Neuronal stem cell (in vitro differentiated cells): ENCODE measurements at regions not wholly inside any gene's neighbourhood (a gene's known extent, or its start where the extent isn't known, plus 50 kb on each side); places are given as distances from the start of the nearest gene placed in this dataset.

ENCODE experiments used
- DNase-seq: peaks from one replicate; pipeline ENCODE4 v3.0.0-alpha.2; 2013; ENCODE audit warnings: low spot score
- H2AFZ ChIP-seq: one replicate; pipeline ENCODE4 v1.6.1; 2013; ENCODE audit warnings: mild to moderate bottlenecking, low read length, inconsistent platforms
- H2AK5ac ChIP-seq: 2 replicates; pipeline ENCODE4 v1.6.1; 2013; ENCODE audit warnings: low read depth, mild to moderate bottlenecking, inconsistent platforms, low read length, moderate library complexity, mixed read lengths
- H2BK120ac ChIP-seq: 2 replicates; pipeline ENCODE4 v1.6.1; 2013; ENCODE audit warnings: low read depth, mild to moderate bottlenecking, inconsistent platforms, low read length, moderate library complexity, mixed read lengths
- H2BK12ac ChIP-seq: one replicate; pipeline ENCODE4 v1.6.1; 2013; ENCODE audit warnings: low read length, inconsistent platforms
- H2BK15ac ChIP-seq: 2 replicates; pipeline ENCODE4 v1.6.1; 2013; ENCODE audit warnings: mild to moderate bottlenecking, low read length, inconsistent platforms, mixed read lengths
- H2BK5ac ChIP-seq: one replicate; pipeline ENCODE4 v1.6.1; 2013; ENCODE audit warnings: inconsistent platforms, mild to moderate bottlenecking, low read length, moderate library complexity
- H3K14ac ChIP-seq: one replicate; pipeline ENCODE4 v1.6.1; 2013; ENCODE audit warnings: low read length, inconsistent platforms
- H3K18ac ChIP-seq: 2 replicates; pipeline ENCODE4 v1.6.1; 2013; ENCODE audit warnings: low read length, inconsistent platforms
- H3K23ac ChIP-seq: 2 replicates; pipeline ENCODE4 v1.6.1; 2013; ENCODE audit warnings: low read depth, mild to moderate bottlenecking, mixed read lengths, low read length, inconsistent platforms; ENCODE audit not compliant: poor library complexity
- H3K27ac ChIP-seq: replicated peaks from 3 replicates; pipeline ENCODE4 v1.5.1; 2013; ENCODE audit warnings: low read length, inconsistent platforms
- H3K27me3 ChIP-seq, 3 experiments: 2 replicates each; pipeline ENCODE4 v1.6.1; 2013; ENCODE audit warnings: low read length in 3 of 3, mild to moderate bottlenecking in 2 of 3, inconsistent platforms in 1 of 3, low read depth in 1 of 3, mixed read lengths in 1 of 3, moderate library complexity in 1 of 3; ENCODE audit not compliant: control insufficient read depth in 3 of 3, insufficient read depth in 3 of 3
- H3K36me3 ChIP-seq, 2 donors: replicated peaks in 1 of 2; 2 replicates each; pipeline ENCODE4 v1.6.1; 2013; ENCODE audit warnings: low read length in 2 of 2; ENCODE audit not compliant: control insufficient read depth in 2 of 2, insufficient read depth in 2 of 2
- H3K4ac ChIP-seq: 2 replicates; pipeline ENCODE4 v1.6.1; 2013; ENCODE audit warnings: inconsistent platforms, mild to moderate bottlenecking, low read length, moderate library complexity
- H3K4me1 ChIP-seq, 2 donors: 1 replicate in 1 of 2; 2 replicates in 1 of 2; pipeline ENCODE4 v1.6.1; 2013; ENCODE audit warnings: low read length in 2 of 2, low read depth in 1 of 2; ENCODE audit not compliant: control insufficient read depth in 2 of 2, insufficient read depth in 1 of 2
- H3K4me2 ChIP-seq: one replicate; pipeline ENCODE4 v1.6.1; 2013; ENCODE audit warnings: mild to moderate bottlenecking, low read length, inconsistent platforms; ENCODE audit not compliant: insufficient read depth, poor library complexity, severe bottlenecking
- H3K4me3 ChIP-seq, 2 donors: 2 replicates each; pipeline ENCODE4 v1.5.1; 2013; ENCODE audit warnings: low read length in 2 of 2, mild to moderate bottlenecking in 2 of 2, inconsistent platforms in 1 of 2, moderate library complexity in 1 of 2
- H3K79me1 ChIP-seq: one replicate; pipeline ENCODE4 v1.6.1; 2013; ENCODE audit warnings: low read depth, mild to moderate bottlenecking, inconsistent platforms, low read length, moderate library complexity
- H3K9ac ChIP-seq: one replicate; pipeline ENCODE4 v1.6.1; 2013; ENCODE audit warnings: mild to moderate bottlenecking, low read depth, low read length, inconsistent platforms; ENCODE audit not compliant: poor library complexity
- H3K9me3 ChIP-seq, 2 donors: replicated peaks in 1 of 2; 2 replicates each; pipeline versions ENCODE3 to v1.6.1; 2013; ENCODE audit warnings: low read length in 2 of 2, mild to moderate bottlenecking in 2 of 2, inconsistent platforms in 1 of 2, low read depth in 1 of 2, mixed read lengths in 1 of 2, moderate library complexity in 1 of 2; ENCODE audit not compliant: control insufficient read depth in 2 of 2, insufficient read depth in 1 of 2
- H4K8ac ChIP-seq: one replicate; pipeline ENCODE4 v1.6.1; 2013; ENCODE audit warnings: low read depth, mild to moderate bottlenecking, inconsistent platforms, low read length, moderate library complexity
- H4K91ac ChIP-seq: one replicate; pipeline ENCODE4 v1.6.1; 2013; ENCODE audit warnings: low read length, low read depth, mild to moderate bottlenecking, inconsistent platforms; ENCODE audit not compliant: poor library complexity
- WGBS, 2 donors: extraction: QIAGEN DNeasy Blood & Tissue Kit; methylation state at CpG; one replicate each; pipeline ENCODE4 v1.1.7; 2013; ENCODE audit warnings: missing lambda C conversion rate in 2 of 2, mixed read lengths in 1 of 2; ENCODE audit not compliant: insufficient read length in 2 of 2, insufficient replicate concordance in 1 of 2; ENCODE audit errors: extremely low coverage in 2 of 2; 5-methylcytosine and 5-hydroxymethylcytosine counted together

DNA sequence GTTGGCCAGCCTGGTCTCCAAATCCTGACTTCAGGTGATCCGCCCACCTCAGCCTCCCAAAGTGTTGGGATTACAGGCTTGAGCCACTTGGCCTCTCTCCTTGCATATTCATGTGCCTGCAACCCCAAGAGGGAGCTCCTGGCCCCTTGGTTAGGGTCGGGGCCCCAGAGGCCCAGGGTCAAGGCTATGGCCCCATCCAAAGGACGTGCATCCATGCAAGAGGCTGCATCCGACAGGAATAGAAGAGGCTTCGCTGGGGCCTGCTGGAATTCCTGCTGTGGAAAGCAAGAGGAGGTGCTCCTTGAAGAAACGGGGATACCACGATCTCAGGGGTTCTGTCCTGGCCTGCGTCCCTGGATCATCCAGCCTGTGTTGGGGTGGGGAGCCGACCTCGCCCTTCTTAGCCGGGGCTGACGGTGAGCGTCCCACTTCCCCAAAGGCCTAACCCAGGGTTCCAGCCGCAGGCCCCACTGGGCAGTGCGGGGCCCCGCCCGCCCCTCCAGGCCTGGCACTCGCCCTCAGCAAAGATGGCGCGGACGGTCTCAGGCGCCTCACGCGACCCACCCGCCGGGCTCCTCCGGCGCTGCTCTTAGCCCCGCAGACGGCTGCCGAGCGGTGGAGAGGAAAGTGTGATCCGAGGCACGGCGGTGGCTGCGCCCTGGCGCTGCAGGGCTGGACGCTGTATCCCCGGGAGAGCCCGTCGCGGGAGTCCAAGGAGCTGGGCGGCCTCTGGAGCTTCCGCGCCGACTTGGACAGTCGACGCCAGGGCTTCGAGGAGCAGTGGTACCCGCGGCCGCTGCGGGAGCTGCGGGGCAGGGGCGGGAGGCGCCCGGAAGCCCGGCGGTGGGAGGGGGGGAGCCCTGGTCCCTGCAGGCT, 54.7 kb downstream of the ZNF727 start:
- no peak overlapping the region for H3K27ac ChIP-seq
- no peak for DNase-seq
- no CpG with 5 or more reads among the region's 59 CpGs for WGBS, 2 donors
- no peak overlapping the region for H4K91ac ChIP-seq
- H2BK5ac ChIP-seq = no peak overlapping the region
- H2BK15ac ChIP-seq = no peak overlapping the region
- no peaks in the 10 kb centered on the region for H3K36me3 ChIP-seq
- no peak overlapping the region for H3K9ac ChIP-seq
- no peak overlapping the region for H3K4ac ChIP-seq
- H3K14ac ChIP-seq = no peak overlapping the region
- no peak overlapping the region for H3K18ac ChIP-seq
- no peak overlapping the region for H2BK120ac ChIP-seq
- no peak overlapping the region for H3K4me3 ChIP-seq
- H3K79me1 ChIP-seq = no peaks in the 10 kb centered on the region
- no peak overlapping the region for H4K8ac ChIP-seq
- no peaks in the 10 kb centered on the region for H3K27me3 ChIP-seq
- no peak overlapping the region for H3K23ac ChIP-seq
- no peak overlapping the region for H2AFZ ChIP-seq
- H2BK12ac ChIP-seq = no peak overlapping the region
- no peak overlapping the region for H3K4me2 ChIP-seq
- H2AK5ac ChIP-seq = no peak overlapping the region
- H3K9me3 ChIP-seq = peaks cover 11 to 32% of the 10 kb centered on the region in 2 donors
- H3K4me1 ChIP-seq = no peaks in the 10 kb centered on the region

DNA sequence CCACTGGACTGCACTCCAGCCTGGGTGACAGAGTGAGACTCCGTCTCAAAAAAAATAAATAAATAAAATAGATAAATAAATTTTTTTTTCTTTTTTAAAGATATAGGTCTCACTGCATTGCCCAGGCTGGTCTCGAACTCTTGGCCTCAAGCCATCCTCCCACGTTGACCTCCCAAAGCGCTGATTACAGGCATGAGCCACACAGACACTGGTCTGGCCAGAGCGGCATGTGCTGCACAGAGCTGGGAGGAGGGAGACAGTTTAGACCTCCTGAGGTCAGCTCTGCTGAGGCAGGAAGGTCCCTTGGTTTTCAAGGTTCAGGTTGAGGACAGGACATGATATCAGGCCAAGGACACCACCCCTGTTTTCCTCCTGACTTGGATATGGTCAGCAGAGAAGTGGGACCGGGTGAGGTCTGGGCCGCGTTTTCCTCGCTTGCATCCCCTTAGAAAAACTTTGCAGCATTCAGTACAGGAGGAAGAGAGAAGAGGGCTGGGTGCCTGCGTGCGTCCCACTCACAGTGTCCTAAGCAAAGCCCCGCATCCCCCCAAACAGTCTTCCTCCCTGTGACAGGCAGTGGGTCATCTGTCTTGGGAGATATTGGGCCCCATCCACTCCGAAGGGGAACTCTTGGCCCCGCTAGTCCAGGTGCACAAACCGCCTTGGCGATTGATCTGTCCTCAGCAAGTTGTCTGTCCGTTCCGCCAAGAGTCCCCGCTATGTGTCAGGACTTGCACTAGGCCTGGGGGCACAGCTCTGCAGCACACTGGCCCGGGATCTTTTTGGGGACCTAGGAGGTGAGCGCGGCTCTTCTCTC, 56.1 kb downstream of the ZNF727 start:
- no CpG with 5 or more reads among the region's 22 CpGs for WGBS, 2 donors
- Histone ChIP-seq H3K18ac (no peak overlapping the region), H3K27me3 (no peaks in the 10 kb centered on the region), H2AK5ac (no peak overlapping the region), H3K4ac (no peak overlapping the region), H3K23ac (no peak overlapping the region), H4K8ac (no peak overlapping the region), H3K36me3 (no peaks in the 10 kb centered on the region), H2AFZ (no peak overlapping the region), H3K9ac (no peak overlapping the region), H2BK12ac (no peak overlapping the region), H3K9me3 (peaks cover 11 to 30% of the 10 kb centered on the region in 2 donors), H2BK5ac (no peak overlapping the region), H4K91ac (no peak overlapping the region), H3K4me1 (no peaks in the 10 kb centered on the region), H3K14ac (no peak overlapping the region), H3K4me3 (peak overlapping the region in 1 of 2 donors; percentile 24), H3K4me2 (no peak overlapping the region), H3K79me1 (no peaks in the 10 kb centered on the region), H2BK120ac (no peak overlapping the region), H3K27ac (no peak overlapping the region), H2BK15ac (no peak overlapping the region)
- DNase-seq = no peak

- no peak overlapping the region for H2BK12ac ChIP-seq
- peaks cover 11 to 28% of the 10 kb centered on the region in 2 donors for H3K9me3 ChIP-seq
- no peak overlapping the region for H3K9ac ChIP-seq
- no peak overlapping the region for H3K27ac ChIP-seq
- H2AK5ac ChIP-seq = no peak overlapping the region
- H2AFZ ChIP-seq = no peak overlapping the region
- H3K14ac ChIP-seq = no peak overlapping the region
- no peaks in the 10 kb centered on the region for H3K4me1 ChIP-seq
- H3K79me1 ChIP-seq = no peaks in the 10 kb centered on the region
- no peak overlapping the region for H3K23ac ChIP-seq
- no peak overlapping the region for H3K4ac ChIP-seq
- no peak for DNase-seq
- no peak overlapping the region for H2BK120ac ChIP-seq
- H3K36me3 ChIP-seq = no peaks in the 10 kb centered on the region
- H3K4me2 ChIP-seq = no peak overlapping the region
- H4K8ac ChIP-seq = no peak overlapping the region
- H3K4me3 ChIP-seq = peak overlapping the region in 1 of 2 donors; percentile 41
- no peak overlapping the region for H3K18ac ChIP-seq
- WGBS, 2 donors = no CpG with 5 or more reads among the region's 13 CpGs
- no peak overlapping the region for H2BK15ac ChIP-seq
- no peaks in the 10 kb centered on the region for H3K27me3 ChIP-seq
- H4K91ac ChIP-seq = no peak overlapping the region
- no peak overlapping the region for H2BK5ac ChIP-seq
These were observed 56.9 kb downstream of the ZNF727 start for GRCh38 chr7:64101943-64102655.
